ENCODE measurements at regions not wholly inside any gene's neighbourhood (a gene's known extent, or its start where the extent isn't known, plus 50 kb on each side); places are given as distances from the start of the nearest gene placed in this dataset.

DNA sequence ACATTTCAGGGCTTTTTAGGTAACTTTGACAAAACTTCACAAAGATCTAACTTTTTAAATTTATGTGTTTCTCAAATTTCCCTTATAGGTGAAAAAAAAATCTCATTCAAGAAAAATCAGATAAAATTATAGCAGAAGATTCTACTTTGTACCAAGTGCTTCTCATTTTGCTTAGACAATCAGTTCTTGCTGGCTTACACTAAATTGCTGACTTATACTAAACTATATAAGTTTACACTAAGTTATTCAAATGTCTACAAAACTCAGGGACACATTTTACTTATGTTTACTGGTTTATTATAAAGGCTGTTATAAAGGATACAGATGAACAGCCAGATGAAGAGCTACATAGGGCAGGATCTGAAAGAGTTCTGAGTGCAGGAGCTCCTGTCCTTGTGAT lies 195.1 kb downstream of the ZPLD1 start:
- no peak for DNase-seq (ENCODE audit: low spot score)
- TF ChIP-seq, protein P1, sequence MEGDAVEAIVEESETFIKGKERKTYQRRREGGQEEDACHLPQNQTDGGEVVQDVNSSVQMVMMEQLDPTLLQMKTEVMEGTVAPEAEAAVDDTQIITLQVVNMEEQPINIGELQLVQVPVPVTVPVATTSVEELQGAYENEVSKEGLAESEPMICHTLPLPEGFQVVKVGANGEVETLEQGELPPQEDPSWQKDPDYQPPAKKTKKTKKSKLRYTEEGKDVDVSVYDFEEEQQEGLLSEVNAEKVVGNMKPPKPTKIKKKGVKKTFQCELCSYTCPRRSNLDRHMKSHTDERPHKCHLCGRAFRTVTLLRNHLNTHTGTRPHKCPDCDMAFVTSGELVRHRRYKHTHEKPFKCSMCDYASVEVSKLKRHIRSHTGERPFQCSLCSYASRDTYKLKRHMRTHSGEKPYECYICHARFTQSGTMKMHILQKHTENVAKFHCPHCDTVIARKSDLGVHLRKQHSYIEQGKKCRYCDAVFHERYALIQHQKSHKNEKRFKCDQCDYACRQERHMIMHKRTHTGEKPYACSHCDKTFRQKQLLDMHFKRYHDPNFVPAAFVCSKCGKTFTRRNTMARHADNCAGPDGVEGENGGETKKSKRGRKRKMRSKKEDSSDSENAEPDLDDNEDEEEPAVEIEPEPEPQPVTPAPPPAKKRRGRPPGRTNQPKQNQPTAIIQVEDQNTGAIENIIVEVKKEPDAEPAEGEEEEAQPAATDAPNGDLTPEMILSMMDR (IDR thresholded peaks at IDR 0.05; ENCODE audit: extremely low read depth, missing control alignments): no peak

DNA sequence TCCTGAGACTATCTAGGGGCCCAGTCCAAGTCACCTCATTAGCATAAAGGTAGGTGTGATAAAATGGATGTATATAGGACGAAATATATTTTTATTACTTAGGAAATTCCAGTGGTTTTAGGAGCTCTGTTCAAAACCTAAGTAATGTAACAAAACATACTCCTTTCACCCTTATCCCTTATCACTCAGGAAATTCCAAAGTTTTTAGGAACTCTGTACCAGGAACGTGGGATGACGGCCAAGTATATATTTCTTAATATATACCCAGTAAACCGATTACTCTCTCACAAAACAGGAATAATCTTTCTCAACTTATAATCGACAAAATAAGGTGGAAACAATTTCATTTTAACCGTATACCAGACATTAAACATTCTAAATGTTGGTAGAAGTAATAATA lies 195.7 kb downstream of the ZPLD1 start:
- TF ChIP-seq, protein P1 (IDR thresholded peaks at IDR 0.05; ENCODE audit: extremely low read depth, missing control alignments): no peak
- no peak for DNase-seq (ENCODE audit: low spot score)

DNA sequence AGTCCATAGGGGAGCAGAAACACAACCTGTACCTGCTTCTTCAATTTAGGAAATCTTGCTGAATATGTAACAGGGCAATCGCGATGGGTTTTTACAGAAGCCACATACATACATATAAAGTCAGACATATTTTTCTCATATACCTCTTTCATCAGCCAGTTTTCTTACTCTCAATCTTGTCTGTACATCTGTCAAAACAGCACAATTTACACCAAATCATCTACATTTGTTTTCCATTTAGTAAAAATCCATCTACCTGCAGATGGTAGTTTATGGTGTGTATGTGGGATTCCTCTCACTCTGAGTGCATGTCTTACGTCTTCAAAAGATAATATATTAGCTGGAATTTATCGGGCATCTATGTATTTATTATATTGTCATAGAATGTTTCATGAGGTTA lies 208.7 kb downstream of the ZPLD1 start:
- DNase-seq (ENCODE audit: low spot score): no peak
- TF ChIP-seq, protein P1 (IDR thresholded peaks at IDR 0.05; ENCODE audit: extremely low read depth, missing control alignments): no peak

DNA sequence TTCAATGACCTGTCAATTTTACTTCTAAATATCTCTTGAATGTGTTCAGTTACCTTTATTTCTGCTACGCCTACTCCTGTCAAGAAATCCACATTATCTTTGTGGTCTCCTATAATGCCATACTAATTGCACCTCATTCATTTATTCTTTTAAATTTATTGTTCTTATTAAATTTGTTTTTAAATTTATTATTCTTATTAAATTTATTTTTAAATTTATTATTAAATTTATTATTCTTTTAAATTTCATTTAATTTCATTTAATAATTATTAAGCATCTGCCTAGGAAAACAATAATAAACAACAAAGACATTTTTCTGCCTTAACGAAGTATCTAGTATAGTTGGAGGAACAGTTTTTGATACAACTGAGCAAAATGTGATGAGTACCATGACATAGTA lies 211.7 kb downstream of the ZPLD1 start:
- TF ChIP-seq, protein P1 (IDR thresholded peaks at IDR 0.05; ENCODE audit: extremely low read depth, missing control alignments): no peak

DNA sequence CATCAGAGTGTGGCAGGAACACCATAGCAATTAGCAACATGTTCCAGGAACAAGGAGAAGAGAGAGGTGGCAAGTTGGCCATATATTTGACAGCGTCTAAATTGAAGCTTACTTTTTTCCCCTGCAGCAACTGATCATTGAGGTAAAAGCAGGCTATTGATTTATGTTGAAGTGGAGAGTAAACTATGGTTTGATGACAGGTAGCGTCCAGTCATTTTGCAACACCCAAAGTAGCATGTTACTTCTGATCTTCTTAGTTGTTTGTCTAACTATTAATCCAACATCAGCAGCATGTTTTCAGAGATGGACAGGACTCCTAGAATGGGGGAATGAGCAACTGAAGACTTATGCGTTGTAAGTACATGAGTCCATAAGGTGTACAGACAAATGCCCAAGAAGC lies 225.8 kb downstream of the ZPLD1 start:
- no peak for DNase-seq (ENCODE audit: low spot score)
- TF ChIP-seq, protein P1 (IDR thresholded peaks at IDR 0.05; ENCODE audit: extremely low read depth, missing control alignments): no peak

More for the DNA sequence above, 211.7 kb downstream of the ZPLD1 start:
- no peak for DNase-seq (ENCODE audit: low spot score)

DNA sequence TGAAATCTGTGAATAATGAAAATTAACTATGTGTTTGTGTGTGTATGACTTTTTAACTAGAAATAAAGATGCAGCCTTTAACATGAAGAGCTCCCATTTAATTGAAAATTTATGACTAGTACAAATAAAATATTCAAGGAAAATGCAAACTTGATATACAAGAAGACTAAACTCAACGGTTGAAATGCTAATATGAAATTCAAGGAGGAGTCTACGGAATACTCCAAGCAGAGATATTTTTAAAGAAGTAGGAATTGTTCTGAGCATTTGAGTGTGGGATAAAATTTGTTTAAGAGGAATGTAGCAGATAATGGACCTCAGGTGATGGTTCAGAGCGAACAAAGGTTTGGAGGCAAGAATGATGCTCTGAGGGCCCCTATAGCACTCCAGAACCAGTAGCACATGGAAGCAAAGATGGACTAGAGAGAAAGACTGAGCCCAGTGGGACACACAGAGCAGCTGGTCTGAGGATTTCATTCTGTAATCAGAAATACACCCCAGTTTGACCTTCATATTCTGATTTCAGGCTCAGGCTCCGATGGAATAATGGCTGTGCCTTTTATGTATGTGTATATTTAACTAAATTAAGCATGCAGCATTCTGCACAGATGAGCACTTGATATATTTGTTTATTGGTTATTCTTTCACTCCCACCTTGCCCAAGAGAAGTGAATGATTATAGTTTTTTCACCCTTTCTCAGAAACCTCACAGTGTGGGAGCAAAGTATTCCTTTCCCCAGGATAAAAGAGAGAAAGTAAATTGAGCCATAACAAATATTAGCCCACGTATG lies 227.1 kb downstream of the ZPLD1 start:
- DNase-seq (ENCODE audit: low spot score): no peak
- TF ChIP-seq, protein P1 (IDR thresholded peaks at IDR 0.05; ENCODE audit: extremely low read depth, missing control alignments): no peak

DNA sequence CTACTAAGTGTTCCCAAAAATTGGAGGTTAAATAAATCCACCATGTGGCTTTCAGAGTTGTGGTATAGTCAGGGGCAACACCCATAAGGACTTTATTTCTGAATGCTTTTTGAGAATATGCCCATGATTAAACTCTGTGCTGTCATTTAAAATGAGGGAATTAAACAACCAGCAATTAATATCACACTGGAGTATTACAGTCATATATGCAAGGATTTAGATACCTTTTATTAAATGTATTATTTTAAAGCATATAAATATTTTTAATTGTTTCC lies 227.6 kb downstream of the ZPLD1 start:
- no peak for DNase-seq (ENCODE audit: low spot score)
- TF ChIP-seq, protein P1 (IDR thresholded peaks at IDR 0.05; ENCODE audit: extremely low read depth, missing control alignments): no peak

Data from GM20000 (cell line).